ENCODE measurements at regions not wholly inside any gene's neighbourhood (a gene's known extent, or its start where the extent isn't known, plus 50 kb on each side); places are given as distances from the start of the nearest gene placed in this dataset.
"Not testable (repeated sequence)": the region's sequence is repeated elsewhere in the genome, so short reads cannot be mapped to it uniquely, and the experiment has no call there.

DNA sequence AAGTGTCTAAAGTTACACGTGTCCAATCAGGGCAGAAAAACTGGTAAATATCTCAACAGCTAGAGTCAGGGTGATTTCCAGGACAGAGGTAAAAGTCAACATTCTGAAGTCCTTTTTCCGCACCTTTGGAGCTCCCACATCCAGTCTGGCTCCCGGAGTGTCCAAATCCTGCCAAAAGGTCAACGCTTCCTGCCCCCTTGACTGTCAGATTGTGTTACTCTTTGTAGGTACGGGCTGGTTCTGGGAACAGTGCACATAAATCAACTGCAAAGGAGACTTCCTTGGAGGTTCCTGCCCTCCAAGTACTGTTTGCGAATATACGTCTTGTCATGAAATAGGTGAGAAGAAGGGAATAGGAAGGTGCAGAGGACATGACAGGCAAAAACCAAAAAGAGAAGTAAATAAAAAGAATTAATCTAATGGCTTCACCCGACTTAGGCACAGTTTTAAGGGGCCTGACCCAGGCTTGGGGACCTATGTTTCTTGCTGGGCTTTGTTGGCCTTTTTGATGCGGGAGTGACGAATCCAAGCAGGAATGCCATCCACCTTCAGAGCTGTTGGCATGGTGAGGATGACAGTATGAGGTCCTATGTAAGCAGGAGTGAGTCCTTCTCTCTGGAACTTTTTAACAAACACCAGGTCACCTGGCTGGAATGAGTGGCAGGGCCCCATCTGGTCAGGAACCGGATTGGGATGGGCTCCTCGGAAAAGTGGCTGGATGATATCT is 155.4 kb downstream of the TRIM27 start:
- DNase-seq (ENCODE audit: low read depth in 2 of 2) = no peak

DNA sequence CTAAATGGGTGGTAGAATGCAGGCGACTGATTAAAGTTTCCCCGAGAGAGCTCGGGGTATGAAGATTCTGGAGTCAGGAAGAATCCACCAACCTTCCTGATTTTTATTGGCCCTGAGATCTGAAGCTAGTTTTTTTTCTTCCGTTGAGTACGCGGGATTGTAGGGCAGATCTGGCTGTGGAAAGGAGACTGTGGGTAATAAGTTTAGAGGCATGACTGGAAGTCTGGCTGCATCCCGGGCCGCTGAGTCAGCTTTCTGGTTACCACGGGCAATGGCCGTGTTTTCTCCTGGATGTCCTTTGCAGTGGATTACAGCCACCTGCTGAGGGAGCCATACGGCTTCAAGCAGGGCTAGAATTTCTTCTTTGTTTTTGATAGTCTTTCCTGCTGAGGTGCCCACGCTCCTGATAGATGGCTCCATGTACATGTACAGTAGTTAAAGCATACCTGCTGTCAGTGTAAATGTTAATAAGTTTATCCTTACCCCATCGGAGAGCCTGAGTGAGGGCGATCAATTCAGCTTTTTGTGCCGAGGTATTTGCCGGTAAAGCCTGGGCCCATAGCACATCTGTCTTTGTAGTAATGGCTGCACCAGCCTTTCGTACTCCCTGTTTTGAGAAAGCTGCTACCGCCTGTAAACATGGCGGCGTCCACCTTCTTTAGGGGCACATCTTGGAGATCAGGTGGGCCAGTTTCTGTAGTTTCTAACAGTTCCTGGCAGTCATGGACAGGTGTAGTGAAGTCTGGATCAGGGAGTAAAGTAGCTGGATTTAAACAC is 154.0 kb downstream of the TRIM27 start:
- DNase-seq (ENCODE audit: low read depth in 2 of 2) = no peak

DNA sequence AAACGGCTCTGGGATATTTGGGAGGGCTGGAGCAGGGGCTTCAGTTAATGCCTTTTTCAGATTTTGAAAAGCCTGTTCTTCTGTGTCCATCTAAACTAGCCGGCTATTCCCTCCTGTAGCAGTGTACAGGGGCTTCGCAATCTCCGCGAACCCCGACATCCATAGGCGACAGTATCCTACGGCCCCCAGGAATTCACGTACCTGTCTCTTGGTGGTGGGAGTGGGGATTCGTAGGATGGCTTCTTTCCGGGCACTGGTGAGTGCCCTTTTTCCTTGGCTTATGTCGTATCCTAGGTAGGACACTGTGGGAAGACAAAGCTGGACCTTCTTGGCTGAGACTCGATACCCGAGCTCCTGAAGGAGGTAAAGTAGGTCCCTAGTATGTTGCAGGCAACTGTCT is 153.1 kb downstream of the TRIM27 start:
- no peak for DNase-seq (ENCODE audit: low read depth in 2 of 2)

DNA sequence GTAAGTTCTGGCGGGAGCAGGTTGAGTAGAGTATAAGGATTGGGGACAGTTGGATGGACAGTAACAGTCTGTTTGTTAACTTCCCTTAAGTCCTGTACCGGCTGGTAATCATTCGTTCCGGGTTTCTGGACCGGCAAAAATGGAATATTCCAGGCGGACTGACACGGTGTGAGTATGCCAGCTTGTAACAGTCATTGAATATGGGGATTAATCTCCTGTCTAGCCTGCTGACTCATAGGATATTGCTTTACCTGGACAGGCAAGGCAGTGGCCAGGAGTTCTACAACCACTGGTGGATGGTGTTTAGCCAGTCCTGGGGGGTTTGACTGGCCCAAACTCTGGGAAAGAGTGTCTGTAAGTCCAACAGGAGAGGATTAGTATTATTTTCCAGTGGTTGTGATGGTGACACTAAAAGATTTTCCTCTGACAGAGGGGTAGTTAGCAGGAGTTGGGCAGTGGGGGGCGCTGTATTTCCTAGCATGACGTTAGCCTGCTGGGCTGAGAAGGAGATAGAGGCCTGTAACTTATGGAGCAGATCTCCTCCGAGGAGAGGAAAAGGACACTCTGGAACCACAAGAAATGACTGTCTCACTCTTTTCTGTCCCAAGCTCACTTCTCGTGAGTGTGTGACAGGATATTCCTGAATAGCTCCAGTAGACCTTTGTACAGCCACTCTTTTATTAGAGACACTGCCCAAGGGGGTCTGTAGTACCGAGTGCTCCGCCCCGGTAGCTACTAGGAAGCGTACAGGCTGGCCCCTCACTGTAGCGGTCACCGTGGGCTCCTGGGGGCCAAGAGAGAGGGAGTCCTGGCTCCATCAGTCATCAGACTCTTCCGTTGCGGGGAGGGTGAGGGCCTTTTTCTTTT is 152.2 kb downstream of the TRIM27 start:
- DNase-seq (ENCODE audit: low read depth in 2 of 2) = no peak

DNA sequence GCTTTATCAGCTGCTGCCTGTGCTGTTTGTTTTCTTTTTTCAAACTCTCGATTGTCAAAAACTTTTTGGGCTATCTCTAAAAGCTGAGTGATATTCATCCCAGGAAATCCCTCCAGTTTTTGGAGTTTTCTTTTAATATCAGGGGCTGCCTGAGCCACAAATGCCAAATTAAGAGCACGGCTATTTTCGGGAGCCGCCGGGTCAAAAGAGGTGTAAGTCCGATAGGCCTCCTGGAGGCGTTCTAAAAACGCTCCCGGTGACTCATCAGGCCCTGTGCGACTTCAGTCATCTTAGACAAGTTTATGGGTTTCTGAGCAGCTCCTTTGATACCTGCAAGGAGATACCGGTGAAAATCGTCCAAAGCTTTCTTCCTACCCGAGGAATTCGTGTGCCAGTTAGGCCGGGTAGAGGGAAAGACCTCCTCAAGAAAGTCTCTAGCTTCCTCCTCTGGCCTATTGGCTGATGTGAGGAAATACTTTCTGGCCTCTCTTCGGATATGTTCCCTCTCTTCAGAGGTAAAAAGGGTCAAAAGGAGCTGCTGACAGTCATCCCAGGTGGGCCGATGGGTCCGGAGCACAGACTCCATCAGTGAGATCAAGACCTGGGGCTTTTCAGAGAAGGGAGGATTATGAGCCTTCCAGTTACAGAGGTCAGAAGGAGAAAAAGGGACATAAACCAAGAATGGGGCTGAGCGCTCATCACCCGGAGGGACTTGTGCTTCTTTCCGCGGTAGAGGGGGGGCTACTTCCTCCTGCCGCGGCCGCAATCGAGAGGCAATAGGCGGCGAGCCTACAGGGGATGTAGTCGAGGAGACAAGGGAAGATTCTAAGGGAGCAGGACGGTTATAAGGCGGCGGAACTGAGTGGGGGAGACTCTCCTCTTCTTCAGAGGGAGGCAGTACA is 151.1 kb downstream of the TRIM27 start:
- no peak for DNase-seq (ENCODE audit: low read depth in 2 of 2)

DNA sequence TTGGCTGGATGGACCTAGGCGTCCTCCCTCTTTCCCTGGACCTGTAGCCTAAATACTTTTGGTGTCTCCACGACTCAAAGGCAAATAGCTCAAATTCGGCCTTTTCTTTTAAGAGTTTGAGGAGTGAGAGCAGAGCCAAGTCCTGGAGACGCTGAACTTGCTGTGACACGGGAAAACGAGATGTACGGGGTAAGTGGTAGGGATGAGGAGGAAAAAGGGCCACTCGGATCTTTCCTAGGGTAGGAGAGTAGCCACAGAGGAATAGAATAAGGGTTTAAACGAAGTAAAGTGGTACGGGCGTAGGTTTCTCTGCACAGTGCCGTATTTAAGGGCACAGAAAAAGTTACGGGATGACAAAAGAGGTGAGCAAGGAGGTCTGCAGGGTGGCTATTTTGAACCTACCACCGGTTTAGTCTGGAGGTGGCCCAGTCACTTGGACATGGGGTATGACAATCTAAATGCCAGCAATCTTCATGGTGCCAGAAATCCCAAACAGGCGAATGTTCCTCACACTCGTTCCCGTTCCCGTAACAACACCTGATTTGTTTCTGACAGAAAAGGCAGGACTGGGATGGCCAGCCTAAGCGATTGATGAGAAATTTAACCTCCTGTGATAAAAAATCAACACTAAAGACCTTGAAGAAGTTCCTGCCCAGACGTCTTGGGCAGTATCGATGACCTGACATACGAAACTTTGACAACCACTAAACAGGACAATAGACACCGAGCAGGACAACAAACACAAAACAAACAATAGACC is 149.3 kb downstream of the TRIM27 start:
- no peak for DNase-seq (ENCODE audit: low read depth in 2 of 2)

DNA sequence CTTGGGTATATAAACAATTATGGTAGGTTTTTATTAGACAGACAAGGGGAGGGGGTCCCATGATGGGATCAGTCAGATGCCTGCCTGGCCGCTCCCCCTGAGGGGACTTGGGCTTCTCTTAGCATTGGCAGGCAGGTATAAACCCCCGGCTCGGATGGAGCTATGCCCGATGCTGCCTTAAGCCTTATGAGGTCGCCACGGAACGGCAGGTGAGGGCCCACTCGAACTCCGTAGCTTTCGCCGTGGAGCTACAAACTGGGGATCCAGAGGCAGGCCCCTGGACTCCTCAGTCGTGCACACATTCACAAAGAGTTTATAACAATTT is 148.8 kb downstream of the TRIM27 start:
- no peak for DNase-seq (ENCODE audit: low read depth in 2 of 2)

DNA sequence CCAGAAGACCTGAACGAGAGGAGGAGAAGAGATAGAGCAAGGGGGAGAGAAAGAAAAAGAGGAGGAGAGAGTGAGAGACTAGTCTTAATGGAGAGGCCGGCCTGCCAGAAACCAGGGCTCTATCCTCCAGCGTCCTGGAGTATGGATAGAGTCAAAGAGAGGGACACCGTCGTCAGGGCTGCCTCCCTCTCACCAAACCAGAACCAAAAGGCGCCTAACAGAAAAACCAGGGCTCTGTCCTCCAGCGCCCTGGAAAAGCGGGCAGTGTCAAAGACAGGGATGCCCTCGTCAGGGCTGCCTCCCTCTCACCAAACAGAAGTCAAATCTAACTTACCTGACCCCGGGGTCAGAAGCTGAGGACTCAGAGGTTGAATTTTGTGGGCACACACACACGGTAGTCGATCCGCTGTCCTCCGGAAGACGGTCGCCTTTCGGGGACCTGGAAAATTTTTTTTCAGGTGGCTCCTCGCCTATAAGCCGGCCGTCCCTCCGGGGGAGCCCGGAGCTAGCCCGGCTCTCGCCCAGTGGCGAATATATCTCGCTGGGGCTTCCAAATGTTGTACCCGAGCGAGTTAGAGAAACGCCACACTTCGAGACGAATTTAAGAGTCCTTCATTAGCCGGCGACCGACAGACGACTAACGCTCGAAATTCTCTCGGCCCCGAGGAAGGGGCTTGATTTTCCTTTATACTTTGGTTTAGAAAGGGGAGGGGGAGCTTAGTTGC is 148.2 kb downstream of the TRIM27 start:
- no peak for DNase-seq (ENCODE audit: low read depth in 2 of 2)

DNA sequence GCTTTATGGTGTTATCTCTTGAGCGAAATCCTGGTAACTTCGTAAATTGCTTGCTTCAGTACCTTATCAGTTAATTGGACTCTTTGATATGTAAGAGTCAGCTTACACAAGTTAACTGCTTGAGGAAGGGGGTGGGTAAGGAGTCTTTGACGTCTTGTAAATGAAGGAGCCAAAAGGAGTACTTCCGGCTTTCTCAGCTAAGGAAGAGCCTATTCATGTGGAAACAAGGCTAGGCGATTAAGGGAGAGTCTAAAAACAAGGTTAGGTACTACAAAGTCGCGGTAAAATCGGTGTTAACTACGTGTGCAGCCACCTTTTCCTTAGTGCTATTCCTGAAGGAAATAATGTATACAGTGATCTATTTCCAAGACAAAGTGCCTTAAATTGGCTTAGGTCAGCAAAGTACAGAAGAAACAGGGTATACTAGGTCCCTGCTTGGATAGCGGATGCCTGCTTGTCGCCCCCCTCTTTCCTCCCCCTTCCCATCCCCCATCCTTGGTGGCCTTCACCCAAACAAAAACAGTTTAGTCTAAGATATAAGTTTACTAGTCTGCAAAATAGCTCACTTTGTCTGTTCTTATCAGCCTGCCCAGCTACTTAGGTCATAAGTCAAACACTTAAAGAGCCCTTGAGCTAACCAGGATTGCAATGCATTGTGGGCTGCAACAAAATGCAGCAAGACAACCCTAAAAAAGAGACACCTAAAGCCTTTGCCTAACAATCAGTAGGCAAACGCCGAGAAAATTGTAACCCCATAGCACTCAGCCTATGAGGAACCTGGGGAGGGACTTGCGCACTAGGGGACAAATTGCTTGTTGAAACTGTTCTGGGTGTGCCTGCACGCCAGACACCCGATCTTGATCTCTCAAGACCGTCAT is 147.3 kb downstream of the TRIM27 start:
- DNase-seq (ENCODE audit: low read depth in 2 of 2) = no peak

DNA sequence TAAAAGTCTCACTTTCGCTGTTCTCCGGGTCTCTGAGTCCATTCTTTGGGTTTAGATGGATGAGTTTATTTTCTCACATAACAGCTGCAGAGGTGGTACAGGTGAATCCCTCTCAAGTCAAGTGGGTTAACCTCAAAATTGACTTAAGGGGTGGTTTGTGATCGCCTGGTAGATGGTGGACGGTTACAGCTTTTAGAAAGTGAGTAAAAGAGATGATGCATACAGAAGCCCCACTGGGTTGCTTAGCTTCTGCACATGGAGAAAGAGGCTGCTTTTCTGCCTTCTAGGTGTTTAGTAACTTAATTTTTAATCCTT is 146.7 kb downstream of the TRIM27 start:
- DNase-seq (ENCODE audit: low read depth in 2 of 2) = no peak

DNA sequence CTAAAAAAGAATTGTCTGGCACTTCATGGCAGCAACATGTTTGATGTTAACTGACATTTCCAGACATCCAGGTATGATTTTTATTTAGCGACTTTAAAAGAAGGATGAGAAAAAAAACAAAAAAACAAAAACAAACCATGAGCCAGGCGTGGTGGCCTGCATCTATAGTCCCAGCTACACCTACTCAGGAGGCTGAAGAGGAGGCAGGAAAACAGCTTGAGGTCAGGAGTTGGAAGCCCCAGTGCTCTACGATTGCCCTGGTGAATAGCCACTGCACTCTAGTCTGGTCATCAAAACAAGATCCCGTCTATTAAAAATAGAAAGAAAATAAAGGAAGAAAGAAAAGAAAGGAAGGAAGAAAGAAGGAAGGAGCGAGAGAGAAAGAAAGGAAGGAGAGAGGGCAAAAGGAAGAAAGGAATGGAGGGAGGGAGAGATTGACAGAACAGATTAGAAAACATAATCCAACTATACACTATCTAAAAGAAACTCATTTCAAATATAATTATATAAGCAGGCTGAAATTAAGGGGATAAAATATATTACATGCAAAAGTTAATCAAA is 141.6 kb downstream of the TRIM27 start:
- no peak for DNase-seq (ENCODE audit: low read depth in 2 of 2)

DNA sequence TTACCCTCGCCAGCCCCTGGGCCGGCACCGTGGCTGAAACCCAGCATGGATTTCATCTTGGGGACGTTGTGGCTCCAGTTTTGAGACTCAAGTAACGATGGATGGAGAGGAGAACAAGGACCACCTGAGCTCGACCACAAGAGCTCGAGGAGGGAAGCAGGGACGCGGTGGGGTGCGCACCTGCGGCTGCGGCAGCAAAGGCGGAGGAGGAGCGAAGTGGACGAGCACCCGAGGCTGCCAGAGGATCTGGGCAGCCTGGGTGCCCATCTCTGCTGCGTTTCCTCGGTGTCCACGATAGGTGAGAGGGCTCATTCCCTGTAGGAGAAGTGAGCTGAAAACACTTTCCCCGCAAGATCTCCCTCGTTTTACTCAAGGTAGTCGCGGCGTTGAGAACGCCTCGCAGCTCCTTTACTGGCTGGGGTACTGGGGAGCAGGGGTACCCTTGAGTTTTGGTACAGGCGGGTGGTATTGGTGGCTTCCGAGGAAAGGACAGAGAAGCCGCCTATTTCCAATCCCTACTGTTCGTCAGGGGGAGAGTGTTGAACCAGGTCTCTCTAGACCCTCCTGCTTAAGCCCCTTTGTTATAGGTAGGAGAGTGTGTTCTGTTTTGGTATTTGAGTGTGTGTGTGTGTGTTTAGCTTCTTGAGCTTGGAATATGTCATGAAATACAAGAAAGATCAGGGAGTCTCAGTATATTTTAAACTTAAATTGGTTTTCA is 137.7 kb downstream of the TRIM27 start:
- DNase-seq (ENCODE audit: low read depth in 2 of 2) = no peak

DNA sequence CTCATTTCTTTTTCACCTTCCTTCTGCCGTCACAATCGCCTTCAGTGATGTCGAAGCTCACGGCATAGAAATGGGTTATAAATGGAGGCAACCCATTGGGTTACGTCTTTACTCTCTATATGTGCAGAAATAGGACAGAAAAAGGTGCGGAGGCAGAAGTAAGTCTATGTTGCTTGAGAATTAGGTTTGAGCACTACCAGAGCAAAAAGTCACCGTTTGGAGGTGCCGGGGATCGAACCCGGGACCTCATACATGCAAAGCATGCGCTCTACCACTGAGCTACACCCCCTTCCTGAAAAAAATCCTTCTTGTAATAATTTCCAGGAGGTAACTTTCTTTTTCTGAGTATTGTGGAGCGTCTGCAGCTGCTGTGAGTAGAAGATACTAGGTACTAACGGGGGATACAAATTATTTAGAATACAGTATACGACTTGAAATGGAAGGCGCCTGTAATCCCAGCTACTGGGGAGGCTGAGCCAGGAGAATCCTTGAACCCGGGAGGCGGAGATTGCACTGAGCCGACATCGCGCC is 134.2 kb downstream of the TRIM27 start:
- no peak for DNase-seq (ENCODE audit: low read depth in 2 of 2)

DNA sequence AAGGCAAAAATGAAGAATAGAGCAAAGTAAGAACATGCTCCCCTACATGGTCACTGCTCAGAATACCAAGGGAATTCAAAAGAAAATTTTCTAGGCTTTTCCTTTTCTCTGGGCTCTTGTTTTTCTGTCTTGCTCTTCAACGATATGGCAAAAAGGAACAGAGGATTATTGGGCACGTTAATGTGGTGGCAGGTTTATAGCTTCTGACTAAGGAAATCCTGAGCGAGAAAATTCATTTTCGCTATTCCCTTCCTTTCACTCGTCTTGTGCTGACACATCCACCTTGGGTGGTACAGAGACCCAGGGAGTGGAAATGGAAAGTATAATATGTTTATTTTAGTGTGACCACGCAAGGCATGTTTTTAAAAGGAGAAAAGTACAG is 132.8 kb downstream of the TRIM27 start:
- DNase-seq (ENCODE audit: low read depth in 2 of 2) = no peak

DNA sequence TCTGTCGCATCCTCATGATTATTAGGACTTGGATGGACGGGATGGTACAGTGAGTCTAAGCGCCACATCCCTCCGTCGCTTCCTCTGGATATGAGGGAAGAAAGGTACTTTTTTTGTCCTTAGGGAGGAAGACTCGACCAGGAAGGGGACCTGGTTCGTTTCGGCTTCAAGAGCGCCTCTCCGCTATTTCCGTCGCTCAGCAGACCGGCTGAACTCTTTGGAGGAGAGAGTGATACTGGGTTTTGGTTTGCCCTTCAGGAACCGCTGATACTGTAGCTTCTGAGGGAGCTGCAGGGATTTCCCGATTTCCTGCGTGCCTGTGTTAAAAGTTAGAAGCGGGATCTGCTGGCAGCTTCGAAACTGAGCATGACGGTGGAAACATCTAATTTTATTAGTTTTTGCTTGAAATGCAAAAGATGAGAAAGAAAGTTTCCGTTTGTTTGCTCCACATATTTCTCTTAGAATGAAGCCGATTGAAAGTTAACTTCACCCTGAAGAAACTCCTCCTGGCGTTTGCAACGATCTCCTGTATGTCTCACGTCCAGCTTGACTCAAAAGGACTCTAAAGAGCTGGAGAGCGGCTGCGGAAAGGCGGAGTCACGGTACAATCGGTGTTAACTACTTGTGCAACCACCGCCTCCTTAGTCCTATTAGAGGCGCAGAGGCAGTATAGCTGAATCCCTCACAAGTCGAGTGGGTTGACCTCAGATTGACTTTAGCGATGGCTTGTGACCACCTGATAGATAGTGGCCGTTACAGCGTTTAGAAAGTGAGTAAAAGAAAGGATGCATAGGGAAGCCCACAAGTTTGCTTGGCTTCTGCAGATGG is 129.4 kb downstream of the TRIM27 start:
- DNase-seq (ENCODE audit: low read depth in 2 of 2) = no peak

DNA sequence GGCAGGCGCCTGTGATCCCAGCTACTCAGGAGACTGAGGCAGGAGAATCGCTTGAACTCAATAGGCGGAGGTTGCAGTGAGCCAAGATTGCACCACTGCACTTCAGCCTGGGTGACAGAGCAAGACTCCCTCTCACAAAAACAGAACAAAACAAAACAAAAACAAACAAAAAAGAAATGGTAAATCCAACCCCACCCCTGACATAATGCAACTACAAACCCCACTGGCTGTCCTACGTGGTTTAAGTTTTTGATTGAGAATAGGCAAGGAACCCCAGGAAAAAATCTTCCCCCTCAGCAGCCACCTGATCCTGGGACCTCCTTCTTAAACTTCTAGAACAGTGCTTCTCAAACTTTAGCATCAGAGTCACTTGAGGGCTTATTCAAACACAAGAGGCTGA is 123.1 kb downstream of the TRIM27 start:
- not testable (repeated sequence) for DNase-seq (ENCODE audit: low read depth in 2 of 2)
